Left lung (tissue), 4 donors: ENCODE measurements at regions not wholly inside any gene's neighbourhood (a gene's known extent, or its start where the extent isn't known, plus 50 kb on each side); places are given as distances from the start of the nearest gene placed in this dataset.

ENCODE experiments used
- ATAC-seq: fragments of 200-7000 bp; cut with Tn5 transposase; one replicate; pipeline ENCODE4 v1.9.1; 2020; ENCODE audit warnings: moderate library complexity
- DNase-seq, 4 donors: peaks; one replicate each; pipeline ENCODE4 v3.0.0-alpha.2; 2013 to 2020
- H3K27ac ChIP-seq, 2 donors: fragments of 200-600 bp; sonication (generic) in 1 of 2; one replicate each; pipeline versions ENCODE4 v1.5.0 to v1.8.0; 2020 to 2021
- H3K27me3 ChIP-seq, 2 donors: fragments of 200-600 bp; sonication (generic) in 1 of 2; one replicate each; pipeline versions ENCODE4 v1.5.0 to v1.8.0; 2020 to 2021
- H3K36me3 ChIP-seq, 2 donors: fragments of 200-600 bp; sonication (generic) in 1 of 2; one replicate each; pipeline versions ENCODE4 v1.5.0 to v1.8.0; 2020 to 2021
- H3K4me1 ChIP-seq, 2 donors: fragments of 200-600 bp; one replicate each; pipeline ENCODE4 v1.8.0; 2021
- H3K4me3 ChIP-seq, 2 donors: fragments of 200-600 bp; sonication (generic) in 1 of 2; one replicate each; pipeline versions ENCODE4 v1.5.0 to v1.8.0; 2020 to 2021; ENCODE audit warnings: mild to moderate bottlenecking in 1 of 2
- H3K9me3 ChIP-seq, 2 donors: fragments of 200-600 bp; sonication (generic) in 1 of 2; one replicate each; pipeline versions ENCODE4 v1.5.0 to v1.8.0; 2020 to 2021
- intact Hi-C, 2 donors: fragments of 100-400 bp; cut with DNase I; formaldehyde crosslinking; loops; one replicate each; pipeline versions ENCODE4 v1.11.2 to v1.14.2; 2022
- TF ChIP-seq, protein P1 (sequence below), 2 donors: fragments of 200-600 bp; sonication (generic) in 1 of 2; IDR thresholded peaks; one replicate each; pipeline versions ENCODE4 v1.5.0 to v1.8.0; 2021; ENCODE audit warnings: antibody characterized with exemption in 2 of 2
- donor health status: DM: no; HTN: yes; CAD: no.
- donor health status: DM: no; HTN: no; CAD: no.

GRCh38 chrX:5640071-5640470 is 588.6 kb downstream of the NLGN4X start:
- DNase-seq (no peak), ATAC-seq (no peak)
- TF ChIP-seq, protein P1, sequence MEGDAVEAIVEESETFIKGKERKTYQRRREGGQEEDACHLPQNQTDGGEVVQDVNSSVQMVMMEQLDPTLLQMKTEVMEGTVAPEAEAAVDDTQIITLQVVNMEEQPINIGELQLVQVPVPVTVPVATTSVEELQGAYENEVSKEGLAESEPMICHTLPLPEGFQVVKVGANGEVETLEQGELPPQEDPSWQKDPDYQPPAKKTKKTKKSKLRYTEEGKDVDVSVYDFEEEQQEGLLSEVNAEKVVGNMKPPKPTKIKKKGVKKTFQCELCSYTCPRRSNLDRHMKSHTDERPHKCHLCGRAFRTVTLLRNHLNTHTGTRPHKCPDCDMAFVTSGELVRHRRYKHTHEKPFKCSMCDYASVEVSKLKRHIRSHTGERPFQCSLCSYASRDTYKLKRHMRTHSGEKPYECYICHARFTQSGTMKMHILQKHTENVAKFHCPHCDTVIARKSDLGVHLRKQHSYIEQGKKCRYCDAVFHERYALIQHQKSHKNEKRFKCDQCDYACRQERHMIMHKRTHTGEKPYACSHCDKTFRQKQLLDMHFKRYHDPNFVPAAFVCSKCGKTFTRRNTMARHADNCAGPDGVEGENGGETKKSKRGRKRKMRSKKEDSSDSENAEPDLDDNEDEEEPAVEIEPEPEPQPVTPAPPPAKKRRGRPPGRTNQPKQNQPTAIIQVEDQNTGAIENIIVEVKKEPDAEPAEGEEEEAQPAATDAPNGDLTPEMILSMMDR (IDR thresholded peaks at IDR 0.05): no peak
- Histone ChIP-seq H3K9me3 (no peaks in the 10 kb centered on the region), H3K4me1 (no peaks in the 10 kb centered on the region), H3K27ac (no peak overlapping the region), H3K4me3 (no peak overlapping the region), H3K36me3 (no peaks in the 10 kb centered on the region), H3K27me3 (no peaks in the 10 kb centered on the region)
- intact Hi-C loops: no loop called here

DNA sequence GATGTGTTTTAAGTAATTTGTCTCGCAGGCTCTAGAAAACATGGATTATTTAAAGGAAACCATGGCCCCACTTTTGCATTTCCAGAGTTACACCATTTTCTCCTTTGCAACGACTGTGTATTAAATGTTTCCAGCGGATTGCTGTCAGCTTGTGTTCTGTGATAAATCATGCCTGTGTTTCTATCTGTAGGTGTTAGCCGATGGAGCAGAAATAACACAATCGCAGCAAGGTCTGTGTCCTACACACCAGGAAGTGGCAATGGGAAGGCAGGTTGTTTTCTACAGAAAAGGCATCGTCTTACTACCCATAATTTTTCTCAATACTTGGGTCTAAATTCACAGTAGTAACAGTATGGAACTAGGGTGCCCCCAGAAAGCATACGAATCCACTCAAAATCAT is 590.1 kb downstream of the NLGN4X start:
- intact Hi-C loops: no loop called here
- TF ChIP-seq, protein P1 (IDR thresholded peaks at IDR 0.05): no peak
- Histone ChIP-seq H3K9me3 (no peaks in the 10 kb centered on the region), H3K4me1 (no peaks in the 10 kb centered on the region), H3K4me3 (no peak overlapping the region), H3K36me3 (no peaks in the 10 kb centered on the region), H3K27me3 (no peaks in the 10 kb centered on the region), H3K27ac (no peak overlapping the region)
- no peak for DNase-seq
- no peak for ATAC-seq

DNA sequence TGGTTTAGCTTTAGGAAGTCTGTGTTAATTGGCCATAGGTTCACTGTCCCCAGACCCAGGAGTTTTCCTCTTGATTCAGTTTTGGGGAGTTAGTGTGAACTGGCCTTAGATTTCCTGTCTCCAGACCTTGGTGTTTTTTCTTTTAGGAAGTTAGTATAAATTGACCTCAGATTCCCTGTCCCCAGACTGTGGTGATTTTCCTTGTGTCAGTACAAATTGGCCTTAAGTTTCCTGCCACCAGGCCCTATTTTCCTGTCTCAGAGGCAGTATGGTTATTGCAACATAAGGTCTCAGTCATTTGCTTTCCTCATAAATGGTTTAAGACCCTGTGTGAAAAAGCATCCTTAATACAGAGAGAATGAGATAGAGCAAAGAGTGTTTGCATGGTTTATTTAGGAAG is 595.8 kb downstream of the NLGN4X start:
- Histone ChIP-seq H3K27ac (no peak overlapping the region), H3K4me1 (no peaks in the 10 kb centered on the region), H3K4me3 (no peak overlapping the region), H3K9me3 (no peaks in the 10 kb centered on the region), H3K36me3 (no peaks in the 10 kb centered on the region), H3K27me3 (no peaks in the 10 kb centered on the region)
- TF ChIP-seq, protein P1 (IDR thresholded peaks at IDR 0.05): no peak
- intact Hi-C loops: no loop called here
- ATAC-seq (no peak), DNase-seq (no peak)

GRCh38 chrX:5632061-5632614 is 596.5 kb downstream of the NLGN4X start:
- Histone ChIP-seq H3K27ac (no peak overlapping the region), H3K4me1 (no peaks in the 10 kb centered on the region), H3K27me3 (no peaks in the 10 kb centered on the region), H3K9me3 (no peaks in the 10 kb centered on the region), H3K36me3 (no peaks in the 10 kb centered on the region), H3K4me3 (no peak overlapping the region)
- ATAC-seq (no peak), DNase-seq (no peak)
- intact Hi-C loops: no loop called here
- TF ChIP-seq, protein P1 (IDR thresholded peaks at IDR 0.05): no peak

DNA sequence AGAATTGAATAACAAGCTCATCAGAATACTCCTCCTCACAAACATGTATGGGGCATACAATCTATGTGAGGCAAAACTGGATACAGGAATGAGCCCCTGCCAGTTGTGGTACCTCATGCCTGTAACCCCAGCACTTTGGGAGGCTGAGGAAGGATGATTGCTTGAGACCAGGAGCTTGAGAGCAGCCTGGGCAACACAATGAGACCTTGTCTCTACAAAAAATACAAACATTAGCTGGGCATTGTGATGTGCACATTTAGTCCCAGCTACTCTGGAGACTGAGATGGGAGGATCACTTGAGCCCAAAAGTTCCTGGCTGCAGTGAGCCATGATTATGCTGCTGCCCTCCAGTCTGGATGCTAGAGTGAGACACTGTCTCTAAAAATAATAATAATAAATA is 611.0 kb downstream of the NLGN4X start:
- TF ChIP-seq, protein P1 (IDR thresholded peaks at IDR 0.05): no peak
- Histone ChIP-seq H3K27me3 (no peaks in the 10 kb centered on the region), H3K4me3 (no peak overlapping the region), H3K9me3 (peaks cover 0 to 5% of the 10 kb centered on the region in 2 donors), H3K36me3 (no peaks in the 10 kb centered on the region), H3K27ac (no peak overlapping the region), H3K4me1 (no peaks in the 10 kb centered on the region)
- intact Hi-C loops: no loop called here
- no peak for ATAC-seq
- no peak for DNase-seq
